Caco-2 (cell line): ENCODE measurements at regions not wholly inside any gene's neighbourhood (a gene's known extent, or its start where the extent isn't known, plus 50 kb on each side); places are given as distances from the start of the nearest gene placed in this dataset.

Experiments
- BruUV-seq: library from RNA; stranded (reverse); fragments of 400-500 nt; replicated peaks from 2 replicates; lab custom pipeline; 2021; lab: Mats Ljungman, UMichigan
- CTCF ChIA-PET: fragments of 300-600 bp; sonication (Branson Sonifier 250); formaldehyde crosslinking; loops from one replicate; lab custom pipeline; 2022; ENCODE audit warnings: antibody characterized with exemption; lab: Charles Lee
- POLR2A ChIA-PET: fragments of 300-600 bp; sonication (Branson Sonifier 250); formaldehyde crosslinking; loops from one replicate; lab custom pipeline; 2022; ENCODE audit warnings: antibody characterized with exemption; lab: Charles Lee
- DNase-seq, 2 experiments: peaks; one replicate each; pipeline versions ENCODE4 v3.0.0 to v3.0.0-alpha.2; 2020 to 2022
- H3K27me3 ChIP-seq: replicated peaks from 2 replicates; pipeline ENCODE4 v1.6.0; 2011; ENCODE audit warnings: low read length; ENCODE audit not compliant: control insufficient read depth, insufficient read depth
- H3K36me3 ChIP-seq: 2 replicates; pipeline ENCODE4 v1.5.1; 2011; ENCODE audit warnings: low read length; ENCODE audit not compliant: control insufficient read depth, insufficient read depth
- H3K4me1 ChIP-seq: fragments of 250-450 bp; sonication (Bioruptor Pico); 2 replicates; pipeline ENCODE4 v1.5.1; 2020; ENCODE audit warnings: mild to moderate bottlenecking
- H3K4me3 ChIP-seq: 2 replicates; pipeline ENCODE4 v1.5.1; 2011; ENCODE audit warnings: low read depth, mild to moderate bottlenecking, control low read depth, low read length
- H3K9me3 ChIP-seq: fragments of 250-450 bp; sonication (Bioruptor Pico); 2 replicates; pipeline ENCODE4 v1.5.1; 2020; ENCODE audit warnings: mild to moderate bottlenecking, moderate library complexity
- H3K27ac Mint-ChIP-seq: one replicate; pipeline ENCODE4 v1.8.0; 2022; ENCODE audit warnings: mixed read lengths; ENCODE audit not compliant: unreplicated experiment
- H3K27me3 Mint-ChIP-seq: one replicate; pipeline ENCODE4 v1.8.0; 2022; ENCODE audit warnings: mixed read lengths; ENCODE audit not compliant: insufficient read depth, unreplicated experiment
- H3K36me3 Mint-ChIP-seq: one replicate; pipeline ENCODE4 v1.8.0; 2022; ENCODE audit warnings: mild to moderate bottlenecking, mixed read lengths; ENCODE audit not compliant: insufficient read depth, unreplicated experiment
- H3K4me1 Mint-ChIP-seq: one replicate; pipeline ENCODE4 v1.8.0; 2022; ENCODE audit warnings: low read depth, mixed read lengths; ENCODE audit not compliant: unreplicated experiment
- H3K4me3 Mint-ChIP-seq: one replicate; pipeline ENCODE4 v1.8.0; 2022; ENCODE audit warnings: mild to moderate bottlenecking, moderate library complexity, mixed read lengths; ENCODE audit not compliant: unreplicated experiment
- H3K9me3 Mint-ChIP-seq: one replicate; pipeline ENCODE4 v1.8.0; 2022; ENCODE audit warnings: mixed read lengths; ENCODE audit not compliant: unreplicated experiment
- intact Hi-C: fragments of 100-400 bp; cut with micrococcal nuclease; formaldehyde crosslinking; loops from one replicate; pipeline ENCODE4 v1.10.0; 2022; ENCODE audit not compliant: unreplicated experiment
- TF ChIP-seq, protein P1 (sequence below), 2 experiments: fragments of 200-600 bp in 1 of 2; IDR thresholded peaks; 1 replicate in 1 of 2; 2 replicates in 1 of 2; pipeline versions ENCODE4 v1.5.1 to v1.8.0; 2011 to 2022; ENCODE audit warnings: antibody characterized with exemption in 1 of 2, control low read depth in 1 of 2, inconsistent platforms in 1 of 2, low read depth in 1 of 2, low read length in 1 of 2, mild to moderate bottlenecking in 1 of 2, moderate library complexity in 1 of 2; ENCODE audit not compliant: insufficient read depth in 1 of 2, severe bottlenecking in 1 of 2, unreplicated experiment in 1 of 2

GRCh38 chr9:78605041-78606000, 308.4 kb downstream of the PSAT1 start:
- H3K36me3 Mint-ChIP-seq, result no peaks in the 10 kb centered on the region
- POLR2A ChIA-PET, result no interaction called here
- H3K4me3 ChIP-seq, result no peak overlapping the region
- H3K4me1 ChIP-seq, result no peaks in the 10 kb centered on the region
- no peaks in the 10 kb centered on the region for H3K27me3 ChIP-seq
- no peaks in the 10 kb centered on the region for H3K36me3 ChIP-seq
- DNase-seq, result no peak
- no peak overlapping the region for H3K27ac Mint-ChIP-seq
- CTCF ChIA-PET, result no interaction called here
- no TSS peak for BruUV-seq
- no peaks in the 10 kb centered on the region for H3K9me3 ChIP-seq
- H3K4me1 Mint-ChIP-seq, result no peaks in the 10 kb centered on the region
- H3K27me3 Mint-ChIP-seq, result no peaks in the 10 kb centered on the region
- H3K4me3 Mint-ChIP-seq, result no peak overlapping the region
- no peaks in the 10 kb centered on the region for H3K9me3 Mint-ChIP-seq
- TF ChIP-seq, protein P1, sequence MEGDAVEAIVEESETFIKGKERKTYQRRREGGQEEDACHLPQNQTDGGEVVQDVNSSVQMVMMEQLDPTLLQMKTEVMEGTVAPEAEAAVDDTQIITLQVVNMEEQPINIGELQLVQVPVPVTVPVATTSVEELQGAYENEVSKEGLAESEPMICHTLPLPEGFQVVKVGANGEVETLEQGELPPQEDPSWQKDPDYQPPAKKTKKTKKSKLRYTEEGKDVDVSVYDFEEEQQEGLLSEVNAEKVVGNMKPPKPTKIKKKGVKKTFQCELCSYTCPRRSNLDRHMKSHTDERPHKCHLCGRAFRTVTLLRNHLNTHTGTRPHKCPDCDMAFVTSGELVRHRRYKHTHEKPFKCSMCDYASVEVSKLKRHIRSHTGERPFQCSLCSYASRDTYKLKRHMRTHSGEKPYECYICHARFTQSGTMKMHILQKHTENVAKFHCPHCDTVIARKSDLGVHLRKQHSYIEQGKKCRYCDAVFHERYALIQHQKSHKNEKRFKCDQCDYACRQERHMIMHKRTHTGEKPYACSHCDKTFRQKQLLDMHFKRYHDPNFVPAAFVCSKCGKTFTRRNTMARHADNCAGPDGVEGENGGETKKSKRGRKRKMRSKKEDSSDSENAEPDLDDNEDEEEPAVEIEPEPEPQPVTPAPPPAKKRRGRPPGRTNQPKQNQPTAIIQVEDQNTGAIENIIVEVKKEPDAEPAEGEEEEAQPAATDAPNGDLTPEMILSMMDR (IDR thresholded peaks at IDR 0.05; ENCODE audit: insufficient read depth in 1 of 2, low read depth in 1 of 2, low read length in 1 of 2, severe bottlenecking in 1 of 2, unreplicated experiment in 1 of 2), result no peak
- intact Hi-C loops, result loop anchor here (10.0 kb wide), 1 partner anchor 161 kb away; no protein-coding TSS in a partner anchor

DNA sequence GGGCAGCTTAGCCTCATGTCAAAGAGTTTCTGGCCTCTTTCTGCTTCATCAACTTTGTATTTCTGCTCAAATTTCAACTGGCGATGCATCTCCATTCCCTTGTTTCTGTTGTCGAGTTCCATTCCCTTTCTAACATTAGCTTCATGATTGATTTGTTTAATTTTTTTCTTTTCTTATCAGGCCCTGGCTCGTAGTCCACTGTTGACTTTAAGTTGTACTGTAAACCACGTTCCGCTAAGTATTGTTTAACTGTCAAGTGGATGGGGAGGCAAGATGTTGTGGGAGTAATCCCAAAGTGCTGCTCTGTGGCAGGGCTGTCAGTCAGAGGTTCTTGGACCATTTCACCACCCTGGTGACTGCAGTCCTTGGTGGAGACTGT, 309.1 kb downstream of the PSAT1 start:
- TF ChIP-seq, protein P1 (IDR thresholded peaks at IDR 0.05; ENCODE audit: insufficient read depth in 1 of 2, low read depth in 1 of 2, low read length in 1 of 2, severe bottlenecking in 1 of 2, unreplicated experiment in 1 of 2), result no peak
- H3K4me1 ChIP-seq, result no peaks in the 10 kb centered on the region
- DNase-seq, result no peak
- no peaks in the 10 kb centered on the region for H3K27me3 Mint-ChIP-seq
- POLR2A ChIA-PET, result no interaction called here
- CTCF ChIA-PET, result no interaction called here
- no peaks in the 10 kb centered on the region for H3K36me3 ChIP-seq
- no peaks in the 10 kb centered on the region for H3K36me3 Mint-ChIP-seq
- H3K9me3 ChIP-seq, result no peaks in the 10 kb centered on the region
- no peaks in the 10 kb centered on the region for H3K27me3 ChIP-seq
- H3K27ac Mint-ChIP-seq, result no peak overlapping the region
- intact Hi-C loops, result loop anchor here (10.0 kb wide), 1 partner anchor 161 kb away; no protein-coding TSS in a partner anchor
- no peaks in the 10 kb centered on the region for H3K4me1 Mint-ChIP-seq
- no TSS peak for BruUV-seq
- H3K4me3 ChIP-seq, result no peak overlapping the region
- H3K9me3 Mint-ChIP-seq, result no peaks in the 10 kb centered on the region
- no peak overlapping the region for H3K4me3 Mint-ChIP-seq

DNA sequence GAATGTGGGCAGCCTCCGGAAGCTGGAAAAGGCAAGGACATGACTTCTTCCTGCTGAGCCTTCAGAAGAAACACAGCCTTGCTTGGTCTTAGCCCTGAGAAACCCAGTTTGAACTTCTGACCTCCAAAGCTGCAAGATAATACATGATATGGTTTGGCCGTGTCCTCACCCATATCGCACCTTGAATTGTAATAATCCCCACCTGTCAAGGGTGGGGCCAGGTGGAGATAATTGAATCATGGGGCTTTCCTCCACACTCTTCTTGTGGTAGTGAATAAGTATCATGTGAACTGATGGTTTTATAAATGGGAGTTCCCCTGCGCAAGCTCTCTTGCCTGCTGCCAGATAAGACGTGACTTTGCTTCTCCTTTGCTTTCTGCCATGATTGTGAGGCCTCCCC, 310.9 kb downstream of the PSAT1 start:
- Histone ChIP-seq H3K4me1 (no peaks in the 10 kb centered on the region), H3K27me3 (no peaks in the 10 kb centered on the region), H3K36me3 (no peaks in the 10 kb centered on the region), H3K9me3 (no peaks in the 10 kb centered on the region), H3K4me3 (no peak overlapping the region)
- BruUV-seq, result no TSS peak
- no peak for DNase-seq
- Mint-ChIP-seq H3K27me3 (peaks cover 2% of the 10 kb centered on the region), H3K4me1 (no peaks in the 10 kb centered on the region), H3K27ac (no peak overlapping the region), H3K9me3 (no peaks in the 10 kb centered on the region), H3K36me3 (no peaks in the 10 kb centered on the region), H3K4me3 (no peak overlapping the region)
- intact Hi-C loops, result loop anchor here (10.0 kb wide), 1 partner anchor 163 kb away; no protein-coding TSS in a partner anchor
- TF ChIP-seq, protein P1 (IDR thresholded peaks at IDR 0.05; ENCODE audit: insufficient read depth in 1 of 2, low read depth in 1 of 2, low read length in 1 of 2, severe bottlenecking in 1 of 2, unreplicated experiment in 1 of 2), result no peak
- POLR2A ChIA-PET, result no interaction called here
- CTCF ChIA-PET, result no interaction called here
